ENCODE measurements at regions not wholly inside any gene's neighbourhood (a gene's known extent, or its start where the extent isn't known, plus 50 kb on each side); places are given as distances from the start of the nearest gene placed in this dataset.

- Histone ChIP-seq H3K9me3 (ENCODE audit: control insufficient read depth, insufficient read depth, low read depth, low read length) (no peaks in the 10 kb centered on the region), H3K27ac (ENCODE audit: extremely low read depth, low read depth, low read length) (no peak overlapping the region), H3K4me3 (ENCODE audit: low read depth, low read length) (no peak overlapping the region), H3K4me1 (ENCODE audit: control insufficient read depth, insufficient read depth, low read length) (no peaks in the 10 kb centered on the region), H3K36me3 (ENCODE audit: control insufficient read depth in 2 of 2, insufficient read depth in 1 of 2, low read length in 2 of 2) (no peaks in the 10 kb centered on the region)
- TF ChIP-seq ZNF404 (tag by site-specific recombination; IDR thresholded peaks at IDR 0.05) (no peak), SCRT2 (tag by site-specific recombination; IDR thresholded peaks at IDR 0.05) (peak; percentile 25; the same call in 1 of the 2 replicates)
- POLR2A ChIA-PET = no interaction called here
- CTCF ChIA-PET = interaction anchor here (0.6 kb wide), 1 partner anchor 1414 kb away, joined by 3 read pairs; no protein-coding TSS in a partner anchor
These were observed 70.6 kb upstream of the CHRM3 start for GRCh38 chr1:239315631-239316217.

GRCh38 chr1:239311331-239311730 is 75.0 kb upstream of the CHRM3 start:
- Histone ChIP-seq H3K4me1 (ENCODE audit: control insufficient read depth, insufficient read depth, low read length) (no peaks in the 10 kb centered on the region), H3K36me3 (ENCODE audit: control insufficient read depth in 2 of 2, insufficient read depth in 1 of 2, low read length in 2 of 2) (no peaks in the 10 kb centered on the region), H3K27ac (ENCODE audit: extremely low read depth, low read depth, low read length) (no peak overlapping the region), H3K9me3 (ENCODE audit: control insufficient read depth, insufficient read depth, low read depth, low read length) (no peaks in the 10 kb centered on the region), H3K4me3 (ENCODE audit: low read depth, low read length) (no peak overlapping the region)
- ChIA-PET POLR2A (no interaction called here), CTCF (interaction anchor here (0.6 to 0.9 kb wide), 2 partner anchors 604 to 747 kb away, joined by 3 read pairs; no protein-coding TSS in a partner anchor)
- no peak for TF ChIP-seq ZNF530 (tag by site-specific recombination; IDR thresholded peaks at IDR 0.05; ENCODE audit: low read depth)
- no peak for TF ChIP-seq ZNF311 (tag by site-specific recombination; IDR thresholded peaks at IDR 0.05; ENCODE audit: borderline replicate concordance)
- no peak for TF ChIP-seq ZNF280C (tag by site-specific recombination; IDR thresholded peaks at IDR 0.05)
- TF ChIP-seq BCL11A (tag by site-specific recombination; IDR thresholded peaks at IDR 0.05; ENCODE audit: low read depth) = no peak
- no peak for TF ChIP-seq ZBTB21 (tag by site-specific recombination; IDR thresholded peaks at IDR 0.05)
- TF ChIP-seq ZNF76 (tag by site-specific recombination; IDR thresholded peaks at IDR 0.05; ENCODE audit: borderline replicate concordance, low read depth) = no peak
- TF ChIP-seq ZNF792 (tag by site-specific recombination; IDR thresholded peaks at IDR 0.05) = no peak
- no peak for TF ChIP-seq ZBTB10 (tag by site-specific recombination; IDR thresholded peaks at IDR 0.05)
- no peak for TF ChIP-seq ZNF121 (tag by site-specific recombination; IDR thresholded peaks at IDR 0.05)
- TF ChIP-seq ZNF155 (tag by site-specific recombination; IDR thresholded peaks at IDR 0.05) = no peak
- no peak for TF ChIP-seq SCRT2 (tag by site-specific recombination; IDR thresholded peaks at IDR 0.05)
- no peak for TF ChIP-seq EGR2 (tag by site-specific recombination; IDR thresholded peaks at IDR 0.05; ENCODE audit: low read depth)
- TF ChIP-seq ZNF626 (tag by site-specific recombination; IDR thresholded peaks at IDR 0.05) = no peak
- TF ChIP-seq WT1 (tag by site-specific recombination; IDR thresholded peaks at IDR 0.05) = no peak
- TF ChIP-seq PRDM4 (tag by site-specific recombination; IDR thresholded peaks at IDR 0.05) = no peak
- no peak for TF ChIP-seq ZNF341 (tag by site-specific recombination; IDR thresholded peaks at IDR 0.05; ENCODE audit: low read depth)
- no peak for TF ChIP-seq ZNF488 (tag by site-specific recombination; IDR thresholded peaks at IDR 0.05)
